Neuronal stem cell (in vitro differentiated cells): ENCODE measurements at regions not wholly inside any gene's neighbourhood (a gene's known extent, or its start where the extent isn't known, plus 50 kb on each side); places are given as distances from the start of the nearest gene placed in this dataset.

Experiments
- DNase-seq: peaks from one replicate; pipeline ENCODE4 v3.0.0-alpha.2; 2013; ENCODE audit warnings: low spot score
- H2AFZ ChIP-seq: one replicate; pipeline ENCODE4 v1.6.1; 2013; ENCODE audit warnings: mild to moderate bottlenecking, low read length, inconsistent platforms
- H2AK5ac ChIP-seq: 2 replicates; pipeline ENCODE4 v1.6.1; 2013; ENCODE audit warnings: low read depth, mild to moderate bottlenecking, inconsistent platforms, low read length, moderate library complexity, mixed read lengths
- H2BK120ac ChIP-seq: 2 replicates; pipeline ENCODE4 v1.6.1; 2013; ENCODE audit warnings: low read depth, mild to moderate bottlenecking, inconsistent platforms, low read length, moderate library complexity, mixed read lengths
- H2BK12ac ChIP-seq: one replicate; pipeline ENCODE4 v1.6.1; 2013; ENCODE audit warnings: low read length, inconsistent platforms
- H2BK15ac ChIP-seq: 2 replicates; pipeline ENCODE4 v1.6.1; 2013; ENCODE audit warnings: mild to moderate bottlenecking, low read length, inconsistent platforms, mixed read lengths
- H2BK5ac ChIP-seq: one replicate; pipeline ENCODE4 v1.6.1; 2013; ENCODE audit warnings: inconsistent platforms, mild to moderate bottlenecking, low read length, moderate library complexity
- H3K14ac ChIP-seq: one replicate; pipeline ENCODE4 v1.6.1; 2013; ENCODE audit warnings: low read length, inconsistent platforms
- H3K18ac ChIP-seq: 2 replicates; pipeline ENCODE4 v1.6.1; 2013; ENCODE audit warnings: low read length, inconsistent platforms
- H3K23ac ChIP-seq: 2 replicates; pipeline ENCODE4 v1.6.1; 2013; ENCODE audit warnings: low read depth, mild to moderate bottlenecking, mixed read lengths, low read length, inconsistent platforms; ENCODE audit not compliant: poor library complexity
- H3K27ac ChIP-seq: replicated peaks from 3 replicates; pipeline ENCODE4 v1.5.1; 2013; ENCODE audit warnings: low read length, inconsistent platforms
- H3K27me3 ChIP-seq, 3 experiments: 2 replicates each; pipeline ENCODE4 v1.6.1; 2013; ENCODE audit warnings: low read length in 3 of 3, mild to moderate bottlenecking in 2 of 3, inconsistent platforms in 1 of 3, low read depth in 1 of 3, mixed read lengths in 1 of 3, moderate library complexity in 1 of 3; ENCODE audit not compliant: control insufficient read depth in 3 of 3, insufficient read depth in 3 of 3
- H3K36me3 ChIP-seq, 2 donors: replicated peaks in 1 of 2; 2 replicates each; pipeline ENCODE4 v1.6.1; 2013; ENCODE audit warnings: low read length in 2 of 2; ENCODE audit not compliant: control insufficient read depth in 2 of 2, insufficient read depth in 2 of 2
- H3K4ac ChIP-seq: 2 replicates; pipeline ENCODE4 v1.6.1; 2013; ENCODE audit warnings: inconsistent platforms, mild to moderate bottlenecking, low read length, moderate library complexity
- H3K4me1 ChIP-seq, 2 donors: 1 replicate in 1 of 2; 2 replicates in 1 of 2; pipeline ENCODE4 v1.6.1; 2013; ENCODE audit warnings: low read length in 2 of 2, low read depth in 1 of 2; ENCODE audit not compliant: control insufficient read depth in 2 of 2, insufficient read depth in 1 of 2
- H3K4me2 ChIP-seq: one replicate; pipeline ENCODE4 v1.6.1; 2013; ENCODE audit warnings: mild to moderate bottlenecking, low read length, inconsistent platforms; ENCODE audit not compliant: insufficient read depth, poor library complexity, severe bottlenecking
- H3K4me3 ChIP-seq, 2 donors: 2 replicates each; pipeline ENCODE4 v1.5.1; 2013; ENCODE audit warnings: low read length in 2 of 2, mild to moderate bottlenecking in 2 of 2, inconsistent platforms in 1 of 2, moderate library complexity in 1 of 2
- H3K79me1 ChIP-seq: one replicate; pipeline ENCODE4 v1.6.1; 2013; ENCODE audit warnings: low read depth, mild to moderate bottlenecking, inconsistent platforms, low read length, moderate library complexity
- H3K9ac ChIP-seq: one replicate; pipeline ENCODE4 v1.6.1; 2013; ENCODE audit warnings: mild to moderate bottlenecking, low read depth, low read length, inconsistent platforms; ENCODE audit not compliant: poor library complexity
- H3K9me3 ChIP-seq, 2 donors: replicated peaks in 1 of 2; 2 replicates each; pipeline versions ENCODE3 to v1.6.1; 2013; ENCODE audit warnings: low read length in 2 of 2, mild to moderate bottlenecking in 2 of 2, inconsistent platforms in 1 of 2, low read depth in 1 of 2, mixed read lengths in 1 of 2, moderate library complexity in 1 of 2; ENCODE audit not compliant: control insufficient read depth in 2 of 2, insufficient read depth in 1 of 2
- H4K8ac ChIP-seq: one replicate; pipeline ENCODE4 v1.6.1; 2013; ENCODE audit warnings: low read depth, mild to moderate bottlenecking, inconsistent platforms, low read length, moderate library complexity
- H4K91ac ChIP-seq: one replicate; pipeline ENCODE4 v1.6.1; 2013; ENCODE audit warnings: low read length, low read depth, mild to moderate bottlenecking, inconsistent platforms; ENCODE audit not compliant: poor library complexity
- WGBS, 2 donors: extraction: QIAGEN DNeasy Blood & Tissue Kit; methylation state at CpG; one replicate each; pipeline ENCODE4 v1.1.7; 2013; ENCODE audit warnings: missing lambda C conversion rate in 2 of 2, mixed read lengths in 1 of 2; ENCODE audit not compliant: insufficient read length in 2 of 2, insufficient replicate concordance in 1 of 2; ENCODE audit errors: extremely low coverage in 2 of 2; 5-methylcytosine and 5-hydroxymethylcytosine counted together

GRCh38 chr12:104833756-104834155 is 124.3 kb downstream of the SLC41A2 start:
- H3K36me3 ChIP-seq: no peaks in the 10 kb centered on the region
- H3K79me1 ChIP-seq: no peaks in the 10 kb centered on the region
- no peak overlapping the region for H3K9ac ChIP-seq
- H3K27me3 ChIP-seq: no peaks in the 10 kb centered on the region
- H2BK5ac ChIP-seq: no peak overlapping the region
- no peak overlapping the region for H2BK15ac ChIP-seq
- no peak overlapping the region for H3K4me2 ChIP-seq
- no CpG with 5 or more reads among the region's 1 CpG for WGBS, 2 donors
- H2BK12ac ChIP-seq: no peak overlapping the region
- H3K23ac ChIP-seq: no peak overlapping the region
- no peaks in the 10 kb centered on the region for H3K9me3 ChIP-seq
- no peak overlapping the region for H3K4me3 ChIP-seq
- H3K4me1 ChIP-seq: no peaks in the 10 kb centered on the region
- H3K27ac ChIP-seq: no peak overlapping the region
- no peak overlapping the region for H2AFZ ChIP-seq
- no peak overlapping the region for H4K8ac ChIP-seq
- no peak overlapping the region for H3K4ac ChIP-seq
- no peak overlapping the region for H3K14ac ChIP-seq
- no peak overlapping the region for H3K18ac ChIP-seq
- no peak overlapping the region for H2AK5ac ChIP-seq
- no peak for DNase-seq
- H4K91ac ChIP-seq: no peak overlapping the region
- H2BK120ac ChIP-seq: no peak overlapping the region

GRCh38 chr12:104828015-104828414 is 130.1 kb downstream of the SLC41A2 start:
- Histone ChIP-seq H3K9ac (no peak overlapping the region), H3K4me1 (peaks cover 0 to 3% of the 10 kb centered on the region in 2 donors), H4K91ac (no peak overlapping the region), H2AFZ (no peak overlapping the region), H2BK12ac (no peak overlapping the region), H3K36me3 (no peaks in the 10 kb centered on the region), H3K27me3 (no peaks in the 10 kb centered on the region), H3K14ac (no peak overlapping the region), H3K9me3 (peaks cover 0 to 6% of the 10 kb centered on the region in 2 donors), H2BK5ac (no peak overlapping the region), H3K79me1 (no peaks in the 10 kb centered on the region), H3K27ac (no peak overlapping the region), H3K23ac (no peak overlapping the region), H2AK5ac (no peak overlapping the region), H3K4ac (no peak overlapping the region), H3K4me2 (no peak overlapping the region), H3K18ac (no peak overlapping the region), H2BK15ac (no peak overlapping the region), H3K4me3 (no peak overlapping the region), H4K8ac (no peak overlapping the region), H2BK120ac (no peak overlapping the region)
- WGBS, 2 donors: no CpG with 5 or more reads among the region's 7 CpGs
- no peak for DNase-seq

- no peaks in the 10 kb centered on the region for H3K36me3 ChIP-seq
- no peak overlapping the region for H3K23ac ChIP-seq
- no peak overlapping the region for H2BK5ac ChIP-seq
- H2BK120ac ChIP-seq: no peak overlapping the region
- H2AK5ac ChIP-seq: no peak overlapping the region
- no peak overlapping the region for H2AFZ ChIP-seq
- H2BK15ac ChIP-seq: no peak overlapping the region
- peaks cover 0 to 3% of the 10 kb centered on the region in 2 donors for H3K4me1 ChIP-seq
- no peak for DNase-seq
- no peak overlapping the region for H2BK12ac ChIP-seq
- WGBS, 2 donors: no CpG with 5 or more reads among the region's 9 CpGs
- no peak overlapping the region for H3K14ac ChIP-seq
- H3K4ac ChIP-seq: no peak overlapping the region
- H3K27ac ChIP-seq: no peak overlapping the region
- H3K79me1 ChIP-seq: no peaks in the 10 kb centered on the region
- peaks cover 0 to 6% of the 10 kb centered on the region in 2 donors for H3K9me3 ChIP-seq
- no peak overlapping the region for H3K4me3 ChIP-seq
- no peak overlapping the region for H3K9ac ChIP-seq
- no peak overlapping the region for H4K8ac ChIP-seq
- H3K27me3 ChIP-seq: no peaks in the 10 kb centered on the region
- H3K4me2 ChIP-seq: no peak overlapping the region
- H4K91ac ChIP-seq: no peak overlapping the region
- no peak overlapping the region for H3K18ac ChIP-seq
Measured at GRCh38 chr12:104827587-104827986, 130.5 kb downstream of the SLC41A2 start.

- no peak overlapping the region for H4K8ac ChIP-seq
- H3K4me2 ChIP-seq: no peak overlapping the region
Measured at GRCh38 chr12:104825408-104825807, 132.7 kb downstream of the SLC41A2 start.

More at GRCh38 chr12:104825408-104825807, 132.7 kb downstream of the SLC41A2 start:
- no CpG with 5 or more reads among the region's 2 CpGs for whole genome bisulfite sequencing, 2 donors
- Histone ChIP-seq H3K9me3 (peaks cover 0 to 6% of the 10 kb centered on the region in 2 donors), H2AK5ac (no peak overlapping the region), H4K91ac (no peak overlapping the region), H2BK12ac (no peak overlapping the region), H3K23ac (no peak overlapping the region), H3K4me1 (peaks cover 0 to 3% of the 10 kb centered on the region in 2 donors), H3K18ac (no peak overlapping the region), H2BK120ac (no peak overlapping the region), H2AFZ (peak overlapping the region; percentile 52), H3K36me3 (no peaks in the 10 kb centered on the region), H3K27ac (no peak overlapping the region), H3K79me1 (no peaks in the 10 kb centered on the region), H3K4me3 (no peak overlapping the region), H2BK5ac (no peak overlapping the region), H3K4ac (no peak overlapping the region), H3K9ac (no peak overlapping the region), H3K27me3 (no peaks in the 10 kb centered on the region), H2BK15ac (no peak overlapping the region), H3K14ac (no peak overlapping the region)
- no peak for DNase-seq
